Iris pigment epithelial cell (primary cell): ENCODE measurements at regions not wholly inside any gene's neighbourhood (a gene's known extent, or its start where the extent isn't known, plus 50 kb on each side); places are given as distances from the start of the nearest gene placed in this dataset.

Experiments
- DNase-seq: peaks from one replicate; pipeline ENCODE4 v3.0.0-alpha.2; 2011; ENCODE audit warnings: low read depth

DNA sequence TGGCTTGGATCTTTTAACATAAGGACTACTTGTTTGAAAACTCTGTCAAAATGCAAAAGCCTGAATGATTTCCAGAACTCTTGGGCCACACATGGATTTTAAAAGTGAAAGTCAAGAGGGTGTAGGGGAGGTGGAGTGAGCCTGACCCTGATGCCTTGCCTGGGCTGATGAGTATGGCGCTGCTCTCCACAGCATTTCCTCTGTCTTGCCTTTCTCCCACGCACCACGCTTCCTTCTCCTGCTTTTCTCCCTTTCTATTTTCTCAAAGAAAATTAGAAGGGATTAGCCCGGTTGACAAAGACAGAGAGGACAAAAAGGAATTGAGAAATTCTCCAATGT is 207.0 kb upstream of the CCDC68 start:
- DNase-seq = no peak

DNA sequence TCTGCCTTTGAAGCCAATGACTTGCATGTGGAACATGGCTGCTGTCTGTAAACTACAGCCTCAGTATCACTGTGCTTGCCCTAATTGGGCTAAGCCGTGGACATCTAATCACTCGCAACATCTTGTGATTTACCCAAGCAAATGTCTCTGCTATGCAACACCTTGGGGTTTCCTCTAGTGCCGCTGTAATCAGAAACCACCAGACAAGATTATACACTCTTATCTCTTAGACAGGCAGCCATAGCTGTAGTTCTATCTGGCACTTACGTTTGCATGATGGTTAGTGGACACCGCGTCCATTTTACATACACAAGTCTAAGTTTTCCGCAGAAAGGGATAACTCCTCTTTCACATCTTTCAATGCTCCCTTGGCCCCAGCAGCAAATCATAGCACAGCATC is 204.3 kb upstream of the CCDC68 start:
- no peak for DNase-seq

DNA sequence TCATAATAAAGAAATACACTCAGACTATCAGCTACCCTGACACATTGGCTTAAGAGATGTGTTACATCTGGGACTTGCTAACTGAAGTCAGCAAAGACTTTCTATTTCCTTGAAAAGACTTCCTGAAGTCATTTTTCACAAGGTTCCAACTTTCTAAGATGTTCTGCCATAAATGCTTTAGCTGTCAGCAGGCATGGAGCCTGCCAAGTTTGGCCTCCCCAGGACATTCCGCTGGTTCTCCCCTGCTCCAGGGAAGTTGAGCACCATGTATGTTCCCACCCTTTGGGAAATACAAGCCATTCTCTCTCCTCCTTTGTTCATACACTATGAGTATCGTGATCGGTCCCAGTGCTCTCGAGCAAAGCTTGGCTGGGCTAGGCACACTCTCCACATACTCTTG is 202.7 kb upstream of the CCDC68 start:
- DNase-seq = no peak

DNA sequence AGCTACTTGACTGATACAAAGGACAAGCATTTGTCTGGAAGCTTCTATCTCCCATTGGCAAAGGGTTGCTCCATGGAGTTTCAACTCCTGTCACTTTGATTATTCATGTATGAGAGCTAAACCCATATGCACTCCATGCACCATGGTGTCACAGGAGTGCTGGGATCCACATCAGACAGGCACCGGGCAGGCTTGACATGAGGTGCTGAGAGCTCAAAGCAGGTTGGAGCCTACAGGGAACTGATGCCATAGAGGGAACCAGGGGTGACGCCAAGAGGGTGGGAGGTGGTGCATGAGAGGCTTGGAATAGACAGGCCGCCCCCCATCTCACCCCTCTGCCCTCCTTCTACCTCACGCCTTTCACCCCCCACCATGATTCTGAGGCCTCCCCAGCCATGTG is 199.8 kb upstream of the CCDC68 start:
- no peak for DNase-seq

DNA sequence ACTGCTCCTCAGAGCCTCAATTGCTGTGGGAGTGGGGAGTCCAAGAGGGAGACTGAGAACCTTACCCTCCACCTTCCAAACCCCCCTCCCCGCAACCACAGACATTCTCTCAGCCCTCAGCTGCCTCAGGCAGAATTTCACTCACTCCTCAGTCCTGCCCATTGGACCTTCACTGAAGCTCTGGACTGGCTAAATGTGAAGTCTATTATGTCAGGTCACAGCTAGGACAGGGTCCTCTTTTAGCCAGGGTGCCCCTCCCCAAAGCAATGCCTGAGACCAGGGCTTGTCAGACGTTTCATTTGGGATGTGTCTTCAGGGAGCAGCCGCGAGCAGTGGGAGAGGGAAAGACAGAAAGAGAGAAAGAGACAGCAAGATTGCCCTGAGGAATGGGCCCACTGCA is 199.3 kb upstream of the CCDC68 start:
- no peak for DNase-seq

DNA sequence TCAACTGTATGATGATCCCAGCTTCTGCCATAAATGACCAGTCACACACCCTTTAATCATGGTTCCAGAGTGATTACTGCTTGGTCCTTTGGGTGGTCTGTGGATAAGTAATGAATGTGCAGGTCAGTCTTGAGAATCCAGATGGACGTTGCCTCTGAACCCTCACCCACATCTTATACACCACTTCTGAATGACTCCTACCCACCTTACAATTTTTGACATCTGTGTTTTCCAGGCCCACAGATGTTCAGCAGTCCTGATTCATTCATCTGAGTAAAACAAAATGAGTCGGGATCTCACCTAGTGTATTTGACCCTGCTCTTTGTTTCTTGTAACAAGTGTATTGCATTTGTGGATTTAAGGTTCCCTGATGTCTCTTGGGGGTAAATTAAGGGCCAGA is 194.1 kb upstream of the CCDC68 start:
- no peak for DNase-seq

DNA sequence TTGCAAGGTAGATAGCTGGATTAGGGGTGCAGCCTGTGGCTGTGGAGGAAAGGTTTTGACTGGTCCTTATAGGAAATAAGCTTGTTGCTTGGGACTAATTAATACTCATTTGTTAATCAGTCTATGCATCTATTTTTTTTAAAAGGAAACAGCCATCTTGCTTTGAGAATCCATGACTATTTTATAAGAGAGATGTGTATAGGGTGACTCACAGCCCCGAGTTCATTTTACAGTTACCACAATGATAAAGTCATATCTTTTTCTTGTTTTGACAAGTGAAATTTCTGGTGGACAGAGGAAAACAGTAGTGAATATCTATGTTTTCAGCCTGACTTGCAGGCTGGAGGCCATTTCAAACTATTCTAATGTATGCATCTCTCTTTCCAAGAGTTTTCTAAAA is 193.5 kb upstream of the CCDC68 start:
- peak; percentile 82 for DNase-seq

DNA sequence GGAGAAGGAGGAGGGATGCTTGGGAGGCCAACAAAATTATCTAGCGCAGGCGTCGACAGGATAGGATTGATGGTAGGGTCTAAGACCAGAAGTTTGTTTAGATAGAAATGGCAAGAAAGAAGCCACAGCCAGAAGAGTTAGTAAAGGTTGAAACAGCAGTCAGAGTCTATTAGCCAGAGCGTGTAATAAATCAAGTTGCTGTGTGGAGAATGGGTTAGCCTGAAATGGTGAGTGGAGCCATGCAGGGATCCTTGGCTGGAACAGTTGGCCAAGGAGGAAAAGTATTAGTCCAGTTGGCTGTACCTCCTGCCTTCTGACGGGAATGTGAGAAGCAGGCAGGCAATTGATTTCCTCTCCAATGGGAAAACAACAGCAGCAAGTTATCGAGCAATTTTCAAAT is 190.7 kb upstream of the CCDC68 start:
- DNase-seq = no peak

DNA sequence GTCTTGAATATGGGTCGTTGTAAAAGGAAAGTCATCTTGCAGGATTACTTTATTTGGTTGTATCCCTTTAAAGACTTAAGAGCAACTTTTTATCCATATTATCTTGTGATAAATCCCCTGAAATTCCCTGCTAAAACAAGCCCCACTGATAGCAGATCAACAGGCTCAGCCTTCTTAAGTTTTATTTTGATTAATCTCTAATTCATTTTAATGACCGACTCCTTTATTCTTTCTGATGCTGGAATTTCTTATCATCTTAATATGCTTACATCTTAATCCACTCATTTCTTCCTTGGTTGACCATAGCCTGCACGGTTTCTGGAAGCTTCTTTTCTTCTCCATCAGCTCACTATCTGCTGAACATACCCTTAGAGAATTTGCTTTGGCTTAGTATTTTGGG is 188.5 kb upstream of the CCDC68 start:
- no peak for DNase-seq

DNA sequence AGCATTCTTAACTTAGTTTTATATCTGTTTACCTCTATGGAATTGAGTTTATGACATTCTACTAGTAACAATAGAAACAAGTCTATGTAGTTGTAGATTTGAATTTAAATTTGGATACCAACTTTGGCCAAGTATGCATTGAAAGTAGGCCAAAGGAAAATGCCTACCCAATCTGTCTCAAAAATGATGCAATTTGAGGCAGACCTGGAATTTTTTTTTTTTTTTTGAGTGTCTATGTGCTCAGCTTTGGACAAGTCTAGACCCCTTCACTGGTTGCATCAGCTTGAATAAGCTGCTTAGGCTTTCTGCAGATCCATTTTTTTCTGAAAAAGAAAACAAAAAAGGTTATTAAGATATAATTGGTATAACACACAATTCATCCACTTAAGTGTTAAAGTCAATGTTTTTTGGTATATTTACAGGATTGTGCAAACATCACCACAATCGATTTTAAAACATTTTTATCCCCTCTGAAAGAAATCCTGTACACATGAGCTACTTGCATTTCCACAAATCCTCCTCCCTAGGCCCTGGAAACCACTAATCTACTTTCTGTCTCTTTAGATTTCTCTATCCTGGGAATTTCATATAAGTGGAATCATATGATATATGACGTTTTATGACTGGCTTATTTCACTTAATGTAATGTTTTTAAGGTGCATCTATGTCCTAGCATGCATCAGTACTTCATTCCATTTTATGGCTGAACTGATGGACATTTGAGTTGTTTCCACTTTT is 185.1 kb upstream of the CCDC68 start:
- no peak for DNase-seq

DNA sequence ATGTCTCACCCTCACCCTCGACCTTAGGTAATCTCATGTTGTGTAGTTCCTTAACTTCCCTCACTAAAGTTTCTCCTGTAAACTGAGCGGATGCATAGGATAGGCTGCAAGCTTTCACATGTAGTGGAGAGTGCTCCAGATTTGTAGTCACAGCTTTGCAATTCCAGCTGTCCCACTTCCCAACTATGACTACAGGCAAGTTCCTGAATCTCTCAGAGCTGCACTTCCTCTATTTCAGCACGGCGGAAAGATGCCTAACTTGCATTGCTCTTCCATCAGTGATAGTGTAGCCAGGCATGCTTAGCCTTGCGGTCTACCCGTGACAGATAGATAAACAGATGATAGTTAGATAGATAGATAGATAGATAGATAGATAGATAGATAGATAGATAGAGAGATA is 183.1 kb upstream of the CCDC68 start:
- DNase-seq = no peak

DNA sequence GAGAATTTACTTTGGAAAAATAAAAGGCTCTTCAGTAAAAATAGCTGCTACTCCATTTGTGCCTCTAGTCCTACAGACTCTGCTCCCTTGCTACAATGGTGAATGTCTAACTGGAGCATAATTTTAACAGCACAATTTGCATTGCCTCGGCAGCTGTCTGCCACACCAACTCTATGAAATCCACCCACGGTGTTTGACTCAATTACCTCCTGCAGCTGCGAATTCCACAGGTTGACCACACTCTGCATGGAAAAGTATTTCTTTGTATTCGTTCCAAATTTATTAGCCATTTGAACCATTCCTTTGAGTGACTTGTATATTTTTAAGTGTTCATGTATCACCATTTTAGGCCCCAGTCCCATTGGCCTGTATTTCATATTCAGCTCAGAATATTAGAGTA is 182.1 kb upstream of the CCDC68 start:
- DNase-seq = peak; percentile 55

DNA sequence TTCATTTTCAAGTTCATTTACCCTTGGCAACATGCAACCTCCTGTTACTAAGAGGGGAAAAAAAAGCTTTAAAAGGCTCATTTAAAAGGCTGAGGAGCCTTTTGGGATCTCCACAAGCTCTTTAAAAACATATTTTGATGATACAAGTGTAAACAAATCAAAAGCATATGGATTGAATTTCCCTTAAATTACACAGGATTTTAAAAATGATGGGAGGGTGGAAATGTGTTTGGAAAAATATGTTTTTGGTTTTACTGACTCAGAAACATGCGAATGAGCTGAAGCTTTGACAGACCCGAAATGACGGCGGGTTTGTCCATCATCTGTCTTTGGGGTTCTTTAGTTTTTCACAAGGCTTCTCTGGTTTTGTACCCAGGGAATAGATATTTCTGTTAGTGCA is 180.6 kb upstream of the CCDC68 start:
- DNase-seq = no peak

DNA sequence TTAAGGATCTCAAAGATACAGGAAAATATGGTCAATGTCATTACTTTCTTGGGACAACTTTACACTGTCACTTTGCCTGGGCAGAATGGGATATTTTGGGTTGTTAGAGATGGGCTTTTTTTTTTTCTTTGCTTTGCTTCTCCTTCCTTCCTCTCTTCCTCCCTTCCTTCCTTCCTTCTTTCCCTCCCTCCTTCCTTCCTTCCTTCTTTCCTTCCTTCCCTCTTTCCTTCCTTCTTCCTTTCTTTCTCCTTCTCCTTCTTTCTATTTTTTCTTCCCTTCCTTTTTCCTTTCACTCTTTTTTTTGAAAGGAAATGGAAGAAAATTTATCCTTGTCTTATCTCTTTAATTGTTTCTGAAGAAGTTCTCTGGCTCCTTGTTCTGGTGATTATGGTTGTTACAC is 180.0 kb upstream of the CCDC68 start:
- DNase-seq = no peak

DNA sequence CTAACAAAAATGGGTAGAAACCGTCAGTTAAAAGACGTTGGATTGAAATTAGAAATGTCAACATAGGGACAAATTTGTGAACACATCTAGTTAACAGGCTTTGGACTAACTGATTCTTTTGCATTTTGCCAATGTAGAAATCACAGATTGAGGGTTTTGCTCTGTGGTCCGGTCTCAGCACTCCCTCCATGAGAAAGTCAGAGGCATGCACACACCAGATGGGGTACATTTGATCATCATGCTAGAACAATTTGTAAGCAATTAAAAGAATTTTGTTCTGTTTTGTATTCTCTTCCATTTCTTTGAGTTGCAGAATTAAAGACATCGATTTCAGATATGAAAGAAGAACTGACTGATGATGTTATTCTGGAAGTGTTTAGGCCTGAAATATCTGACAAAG is 179.1 kb upstream of the CCDC68 start:
- DNase-seq = no peak

DNA sequence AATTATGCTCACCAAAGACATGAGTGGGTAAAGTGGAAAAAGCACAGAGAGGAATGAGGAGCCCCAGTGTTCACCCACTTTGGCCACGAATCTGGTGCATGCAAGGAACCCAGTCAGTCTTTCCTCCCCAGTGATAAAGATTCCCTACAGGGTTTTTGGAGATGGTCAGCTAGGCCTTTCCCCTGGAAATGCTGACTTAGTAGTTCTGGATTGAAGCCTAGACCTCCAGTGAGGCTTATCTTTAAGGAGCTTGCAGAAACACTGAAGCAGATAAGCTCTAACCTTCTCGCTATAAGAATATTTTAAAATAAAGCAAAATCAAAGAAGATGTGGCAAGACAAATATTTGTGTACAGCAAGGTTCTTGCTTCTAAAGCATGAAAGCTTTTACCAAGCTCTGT is 178.3 kb upstream of the CCDC68 start:
- peak; percentile 18 for DNase-seq

DNA sequence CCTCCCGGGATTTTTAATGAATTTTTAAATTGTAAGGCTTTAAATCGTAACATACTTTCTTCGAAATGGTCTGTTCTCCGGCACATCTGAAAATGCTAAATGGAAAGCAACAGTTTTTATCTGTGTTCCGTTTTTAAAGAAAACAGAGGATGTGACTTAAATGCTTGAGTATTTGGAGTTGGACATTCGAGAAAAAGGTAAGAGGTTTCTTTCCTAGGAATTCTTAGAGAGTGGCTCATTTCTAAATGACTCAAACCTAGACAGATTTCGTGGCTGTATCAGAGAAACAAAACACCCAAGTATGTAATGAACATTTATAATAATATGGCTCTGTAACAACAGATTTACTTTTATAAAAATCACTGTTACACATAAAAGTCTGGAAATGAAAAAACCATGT is 177.6 kb upstream of the CCDC68 start:
- peak; percentile 75 for DNase-seq

DNA sequence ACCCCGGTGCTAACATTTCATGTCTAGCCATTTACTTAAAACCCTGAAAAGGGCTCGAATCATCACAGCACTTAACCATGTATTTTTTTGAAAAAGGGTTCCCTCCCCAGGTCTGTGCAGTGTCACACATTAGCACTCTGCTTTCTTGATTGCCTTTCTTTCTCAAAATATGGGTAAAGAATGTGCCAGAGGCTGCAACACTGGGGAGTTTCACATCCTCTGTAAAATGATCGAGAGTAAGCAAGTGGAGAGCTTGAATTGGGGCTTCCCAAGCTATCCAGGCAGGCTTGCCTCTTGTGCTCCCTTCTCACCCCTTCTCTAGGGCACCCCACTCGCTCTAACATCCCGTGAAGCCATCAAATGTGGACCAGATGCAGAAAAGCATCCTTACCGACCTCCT is 177.0 kb upstream of the CCDC68 start:
- DNase-seq = no peak

DNA sequence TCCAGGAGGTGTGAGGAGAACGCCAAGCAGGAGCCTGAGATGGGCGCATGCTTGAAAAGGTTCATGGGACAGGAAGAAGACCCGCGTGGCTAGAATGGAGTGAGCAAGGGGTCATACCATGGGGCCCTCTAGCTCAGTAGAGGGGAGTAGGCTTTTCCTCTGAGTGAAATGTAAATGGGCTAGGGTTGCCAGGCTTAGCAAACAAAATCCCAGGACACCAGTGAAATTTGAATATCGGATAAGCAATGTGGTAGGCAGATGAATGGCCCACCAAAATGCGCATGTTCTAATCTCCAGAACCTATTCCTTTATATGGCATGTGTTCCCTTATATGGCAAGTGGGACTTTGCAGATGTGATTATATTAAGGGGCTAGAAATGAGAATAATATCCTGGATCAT is 174.1 kb upstream of the CCDC68 start:
- DNase-seq = no peak

DNA sequence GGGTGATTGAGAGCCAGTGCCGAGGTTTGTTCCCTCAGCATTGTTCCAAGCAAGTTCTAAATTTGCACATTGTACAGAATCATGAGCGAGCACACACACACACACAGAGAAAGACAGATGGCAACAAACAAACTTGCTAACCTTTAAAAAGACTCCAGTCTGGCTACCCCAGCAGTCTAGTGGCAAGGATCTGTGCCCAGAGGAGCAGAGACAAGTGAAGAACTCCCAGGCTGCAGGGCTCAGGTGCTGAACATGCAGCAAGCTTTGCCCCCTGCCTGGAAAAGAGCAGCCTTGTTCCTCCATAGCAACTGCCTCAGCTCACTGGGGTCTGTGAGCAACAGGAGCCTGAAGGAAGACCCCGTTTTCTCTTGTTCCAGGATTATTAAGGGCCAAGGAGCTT is 169.2 kb upstream of the CCDC68 start:
- DNase-seq = no peak

DNA sequence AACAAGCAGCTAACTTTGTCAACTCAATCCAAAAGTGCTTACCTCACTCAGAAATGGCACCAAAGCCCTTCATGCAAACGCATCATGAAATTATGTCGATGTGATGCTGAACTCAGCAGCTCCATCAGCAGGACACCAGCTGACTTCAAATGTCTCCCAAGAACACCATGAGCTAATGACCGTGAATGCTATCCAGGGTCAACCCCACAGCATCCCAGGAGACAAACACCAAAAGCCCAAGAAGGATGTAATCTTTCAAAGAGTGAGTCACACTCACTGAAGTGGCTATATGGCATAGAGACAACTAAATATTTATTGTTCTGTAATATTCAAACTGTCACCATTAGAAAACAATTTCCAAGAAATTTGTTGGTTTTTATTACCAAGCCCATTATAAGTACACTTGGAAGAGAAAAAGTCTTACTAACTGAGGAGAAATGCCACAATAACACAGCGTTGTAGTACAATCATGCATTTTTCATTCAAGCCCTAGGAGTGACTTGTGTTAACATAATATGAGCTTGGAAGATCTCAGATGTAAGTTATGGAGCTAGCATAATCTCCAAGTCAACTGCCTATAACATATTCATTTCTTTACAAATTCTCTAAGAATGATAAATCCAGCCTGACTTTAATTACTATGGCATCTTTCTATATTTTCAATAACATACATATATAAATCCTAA is 165.0 kb upstream of the CCDC68 start:
- peak; percentile 54 for DNase-seq

DNA sequence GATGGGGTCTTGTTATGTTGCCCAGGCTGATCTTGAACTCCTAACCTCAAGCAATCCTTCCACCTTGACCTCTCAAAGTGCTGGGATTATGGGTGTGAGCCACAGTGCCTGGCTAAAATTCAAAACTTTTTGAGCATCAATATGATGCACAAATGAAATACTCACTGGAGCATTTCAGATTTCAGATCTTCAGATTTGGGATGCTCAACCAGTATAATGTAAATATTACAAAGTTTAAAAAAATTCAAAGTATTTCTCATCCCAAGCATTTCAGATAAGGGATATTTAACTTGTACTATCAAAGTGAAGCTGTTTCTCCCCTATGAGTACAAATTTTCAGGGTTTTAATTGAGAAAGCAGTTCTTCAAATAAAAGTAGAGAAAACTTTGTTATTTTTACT is 164.1 kb upstream of the CCDC68 start:
- DNase-seq = no peak

DNA sequence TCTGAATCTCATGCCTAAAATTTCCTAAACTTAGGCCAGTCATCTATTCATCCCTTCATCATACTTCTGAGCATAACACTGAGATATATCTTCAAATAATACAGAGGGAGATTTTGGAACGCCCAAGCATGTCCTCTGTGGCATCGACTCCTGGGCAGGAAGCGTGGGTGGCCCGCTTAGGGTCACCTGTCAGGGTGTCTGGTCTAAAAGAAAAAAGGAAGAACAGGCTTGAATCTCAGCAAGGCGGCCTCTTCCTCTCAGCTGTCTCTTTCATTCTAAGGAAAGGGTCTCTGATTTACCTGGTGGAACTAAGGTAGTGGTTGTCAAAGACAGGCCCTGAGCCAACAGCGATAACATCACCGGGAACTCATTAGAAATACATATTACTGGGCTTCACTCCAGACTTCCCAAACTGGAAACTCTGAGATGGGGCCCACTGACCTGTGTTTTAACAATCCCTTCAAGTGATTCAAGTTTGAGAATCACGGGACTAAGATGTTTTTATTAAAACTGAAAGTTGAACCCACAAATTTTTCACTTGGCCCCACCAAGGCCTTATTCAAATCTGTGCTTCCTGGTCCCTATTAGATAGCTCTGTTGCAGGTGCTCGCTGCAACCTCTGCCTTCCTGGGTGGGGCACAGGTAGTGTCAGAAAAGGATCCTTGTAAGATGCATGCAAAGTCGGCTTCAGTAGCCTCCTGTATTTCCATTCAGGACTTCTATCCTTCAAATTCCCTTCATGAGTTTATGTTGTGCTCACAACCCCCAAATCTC is 162.3 kb upstream of the CCDC68 start:
- no peak for DNase-seq
